Parathyroid adenoma (tissue), 2 donors: ENCODE measurements at regions not wholly inside any gene's neighbourhood (a gene's known extent, or its start where the extent isn't known, plus 50 kb on each side); places are given as distances from the start of the nearest gene placed in this dataset.

Source experiments
- H2AFZ ChIP-seq: fragments of 300-600 bp; sonication (generic); one replicate; pipeline ENCODE4 v1.7.0; 2017; ENCODE audit warnings: antibody characterized with exemption, mild to moderate bottlenecking
- H3K27ac ChIP-seq: fragments of 300-600 bp; sonication (generic); one replicate; pipeline ENCODE4 v1.7.0; 2017
- H3K27me3 ChIP-seq: fragments of 300-600 bp; sonication (generic); one replicate; pipeline ENCODE4 v1.7.0; 2017; ENCODE audit warnings: low read length; ENCODE audit not compliant: control insufficient read depth, insufficient read depth
- H3K36me3 ChIP-seq: fragments of 300-600 bp; sonication (generic); one replicate; pipeline ENCODE4 v1.7.0; 2017; ENCODE audit warnings: low read length; ENCODE audit not compliant: control insufficient read depth, insufficient read depth
- H3K4me1 ChIP-seq: fragments of 300-600 bp; sonication (generic); one replicate; pipeline ENCODE4 v1.7.0; 2017; ENCODE audit warnings: control low read depth
- H3K4me2 ChIP-seq: fragments of 300-600 bp; sonication (generic); one replicate; pipeline ENCODE4 v1.7.0; 2017; ENCODE audit warnings: low read length
- H3K4me3 ChIP-seq: fragments of 300-600 bp; sonication (generic); one replicate; pipeline ENCODE4 v1.7.0; 2017; ENCODE audit warnings: low read depth, low read length
- H3K79me2 ChIP-seq: fragments of 300-600 bp; sonication (generic); one replicate; pipeline ENCODE4 v1.7.0; 2017; ENCODE audit warnings: control low read depth
- H3K9ac ChIP-seq: fragments of 300-600 bp; sonication (generic); one replicate; pipeline ENCODE4 v1.7.0; 2017; ENCODE audit warnings: mild to moderate bottlenecking
- H3K9me3 ChIP-seq: fragments of 300-600 bp; sonication (generic); one replicate; pipeline ENCODE4 v1.7.0; 2017; ENCODE audit warnings: low read length; ENCODE audit not compliant: control insufficient read depth
- TF ChIP-seq, protein P1 (sequence below): fragments of 300-600 bp; sonication (generic); IDR thresholded peaks from one replicate; pipeline ENCODE4 v1.7.0; 2017; ENCODE audit warnings: antibody characterized with exemption, mild to moderate bottlenecking
- donor health status: primary hyperparathyroidism.

DNA sequence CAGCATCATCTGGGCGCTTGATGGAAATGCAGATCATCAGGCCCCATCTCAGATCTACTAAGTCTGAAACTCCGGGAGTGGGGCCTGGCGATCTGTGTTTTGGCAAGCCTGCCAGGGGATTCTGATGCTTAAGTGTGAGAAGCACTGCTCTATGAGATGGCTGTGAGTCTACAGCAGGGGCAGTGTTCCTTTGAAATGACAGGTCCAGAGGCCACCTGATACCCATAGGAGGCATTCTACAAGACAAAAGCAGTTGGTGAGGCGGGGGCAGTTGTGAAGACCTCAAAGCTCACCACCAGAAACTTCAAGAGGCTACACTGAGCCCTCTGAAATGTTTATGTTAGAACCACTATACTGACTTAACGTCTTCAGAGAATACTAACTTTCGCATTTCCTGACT lies 86.9 kb upstream of the SPATA31D4 start:
- Histone ChIP-seq H3K79me2 (no peaks in the 10 kb centered on the region), H3K4me2 (no peak overlapping the region), H3K9ac (no peak overlapping the region), H3K9me3 (no peaks in the 10 kb centered on the region), H3K4me3 (no peak overlapping the region), H3K36me3 (no peaks in the 10 kb centered on the region), H3K4me1 (no peaks in the 10 kb centered on the region), H3K27ac (no peak overlapping the region), H3K27me3 (no peaks in the 10 kb centered on the region), H2AFZ (no peak overlapping the region)
- TF ChIP-seq, protein P1, sequence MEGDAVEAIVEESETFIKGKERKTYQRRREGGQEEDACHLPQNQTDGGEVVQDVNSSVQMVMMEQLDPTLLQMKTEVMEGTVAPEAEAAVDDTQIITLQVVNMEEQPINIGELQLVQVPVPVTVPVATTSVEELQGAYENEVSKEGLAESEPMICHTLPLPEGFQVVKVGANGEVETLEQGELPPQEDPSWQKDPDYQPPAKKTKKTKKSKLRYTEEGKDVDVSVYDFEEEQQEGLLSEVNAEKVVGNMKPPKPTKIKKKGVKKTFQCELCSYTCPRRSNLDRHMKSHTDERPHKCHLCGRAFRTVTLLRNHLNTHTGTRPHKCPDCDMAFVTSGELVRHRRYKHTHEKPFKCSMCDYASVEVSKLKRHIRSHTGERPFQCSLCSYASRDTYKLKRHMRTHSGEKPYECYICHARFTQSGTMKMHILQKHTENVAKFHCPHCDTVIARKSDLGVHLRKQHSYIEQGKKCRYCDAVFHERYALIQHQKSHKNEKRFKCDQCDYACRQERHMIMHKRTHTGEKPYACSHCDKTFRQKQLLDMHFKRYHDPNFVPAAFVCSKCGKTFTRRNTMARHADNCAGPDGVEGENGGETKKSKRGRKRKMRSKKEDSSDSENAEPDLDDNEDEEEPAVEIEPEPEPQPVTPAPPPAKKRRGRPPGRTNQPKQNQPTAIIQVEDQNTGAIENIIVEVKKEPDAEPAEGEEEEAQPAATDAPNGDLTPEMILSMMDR, result no peak

DNA sequence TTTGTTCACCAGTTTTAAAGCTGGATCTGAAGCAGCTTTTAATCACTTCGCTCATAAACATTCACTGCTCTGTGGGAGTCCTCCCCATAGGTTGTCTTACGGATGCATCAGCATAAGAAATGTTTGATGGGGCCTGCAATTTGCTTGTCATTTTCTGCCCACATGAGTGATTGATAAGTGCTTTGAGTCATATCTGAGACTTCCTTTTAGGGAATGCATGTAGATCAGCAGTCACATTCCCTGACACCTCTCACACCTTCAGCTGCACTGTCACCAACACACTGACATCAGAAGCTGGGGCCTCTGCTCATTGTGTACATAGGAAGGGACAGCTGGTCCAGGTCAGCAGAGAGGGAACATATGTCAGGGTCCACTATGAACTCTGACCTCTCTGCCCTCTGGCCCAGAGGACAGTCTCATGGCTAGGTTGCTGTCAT lies 84.1 kb upstream of the SPATA31D4 start:
- H3K27me3 ChIP-seq, result no peaks in the 10 kb centered on the region
- no peak overlapping the region for H3K27ac ChIP-seq
- H3K9me3 ChIP-seq, result no peaks in the 10 kb centered on the region
- no peak overlapping the region for H3K4me2 ChIP-seq
- H3K36me3 ChIP-seq, result no peaks in the 10 kb centered on the region
- no peak overlapping the region for H3K4me3 ChIP-seq
- H3K4me1 ChIP-seq, result no peaks in the 10 kb centered on the region
- H3K79me2 ChIP-seq, result no peaks in the 10 kb centered on the region
- TF ChIP-seq, protein P1, result no peak
- no peak overlapping the region for H3K9ac ChIP-seq
- no peak overlapping the region for H2AFZ ChIP-seq

DNA sequence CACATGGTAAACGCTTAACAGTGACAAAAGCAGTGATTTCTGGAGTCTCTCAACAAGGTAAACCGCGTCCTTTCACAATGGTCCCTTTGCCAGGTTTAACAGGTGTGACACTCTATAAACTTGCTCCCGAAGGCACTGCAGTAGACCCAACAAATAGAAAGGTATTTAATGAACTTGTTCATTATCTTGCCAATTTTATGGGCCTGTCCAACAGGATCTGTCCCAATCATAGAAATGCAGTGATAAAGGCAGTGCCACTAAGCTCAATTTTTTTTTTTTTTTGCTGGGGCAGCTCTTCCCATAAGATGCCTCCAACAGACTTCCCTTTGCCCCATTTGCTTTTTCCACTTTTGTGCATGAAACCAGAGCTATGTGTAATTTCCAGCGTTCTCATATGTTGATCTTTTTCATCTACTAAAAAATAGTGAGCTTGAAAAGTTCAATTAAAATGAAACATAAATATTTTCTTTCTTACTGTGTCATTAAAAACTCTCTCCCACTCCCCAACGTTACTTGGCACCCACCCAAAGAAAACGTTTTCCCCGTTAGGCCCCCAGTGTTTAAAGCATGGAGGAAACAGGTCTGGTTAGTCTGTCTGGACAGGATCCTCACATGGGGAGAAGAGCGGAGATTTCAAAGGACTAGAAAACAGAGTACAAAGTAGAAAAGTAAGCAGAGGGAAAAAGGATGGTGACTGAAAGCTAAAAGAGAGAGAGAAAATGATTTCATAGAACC lies 80.9 kb upstream of the SPATA31D4 start:
- Histone ChIP-seq H3K4me3 (no peak overlapping the region), H3K27ac (no peak overlapping the region), H3K27me3 (no peaks in the 10 kb centered on the region), H3K9ac (no peak overlapping the region), H3K4me1 (no peaks in the 10 kb centered on the region), H3K9me3 (no peaks in the 10 kb centered on the region), H2AFZ (no peak overlapping the region), H3K4me2 (no peak overlapping the region), H3K36me3 (no peaks in the 10 kb centered on the region), H3K79me2 (no peaks in the 10 kb centered on the region)
- TF ChIP-seq, protein P1, result no peak

DNA sequence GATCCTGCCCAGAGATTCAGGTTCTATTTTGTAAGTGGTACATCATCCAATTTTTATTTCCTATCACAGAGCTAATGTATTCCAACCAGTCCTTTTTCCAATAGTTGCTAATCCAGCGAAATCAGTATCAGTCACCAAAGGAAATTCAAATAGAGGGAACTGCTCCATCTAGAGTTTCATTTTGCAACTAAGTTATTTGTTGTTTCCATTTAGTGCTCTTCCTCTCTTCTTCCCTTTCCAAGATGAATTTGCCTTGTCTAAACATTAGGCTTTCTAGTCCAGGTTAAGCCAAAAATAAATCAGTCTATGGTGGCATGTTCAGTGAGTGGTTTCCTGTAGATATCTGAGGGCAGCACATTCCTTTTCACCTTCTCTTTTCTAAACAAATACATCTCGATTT lies 79.8 kb upstream of the SPATA31D4 start:
- Histone ChIP-seq H3K36me3 (no peaks in the 10 kb centered on the region), H2AFZ (no peak overlapping the region), H3K79me2 (no peaks in the 10 kb centered on the region), H3K4me2 (no peak overlapping the region), H3K4me1 (no peaks in the 10 kb centered on the region), H3K9me3 (no peaks in the 10 kb centered on the region), H3K9ac (no peak overlapping the region), H3K27me3 (no peaks in the 10 kb centered on the region), H3K27ac (no peak overlapping the region), H3K4me3 (no peak overlapping the region)
- TF ChIP-seq, protein P1, result peak; percentile 13

DNA sequence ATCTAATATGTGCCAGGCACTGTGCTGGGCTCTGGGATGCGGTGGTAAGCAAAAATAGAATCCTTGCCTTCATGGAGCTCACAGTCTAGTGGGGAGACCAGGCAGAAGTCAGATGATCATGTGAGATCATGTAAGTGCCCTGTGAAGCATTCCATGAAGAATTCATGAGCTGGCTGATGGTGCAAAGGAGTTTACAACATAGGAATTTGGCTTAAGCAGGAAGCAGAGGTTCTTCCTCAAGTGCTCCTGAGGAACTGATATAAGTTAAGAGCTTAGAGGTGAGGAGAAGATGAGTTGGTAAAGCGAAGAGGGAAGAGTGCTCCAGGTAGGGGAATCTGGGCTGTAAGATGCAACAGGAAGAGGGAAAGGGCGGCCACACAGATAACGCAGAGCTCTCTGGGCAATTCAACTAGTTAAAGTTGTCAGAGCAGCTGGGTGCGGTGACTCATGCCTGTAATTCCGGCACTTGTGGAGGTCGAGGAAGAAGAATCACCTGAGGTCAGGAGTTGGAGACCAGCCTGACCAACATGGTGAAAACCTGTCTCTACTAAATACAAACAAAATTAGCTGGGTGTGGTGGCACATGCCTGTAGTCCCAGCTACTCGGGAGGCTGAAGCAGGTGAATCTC lies 78.5 kb upstream of the SPATA31D4 start:
- H3K4me3 ChIP-seq, result no peak overlapping the region
- no peaks in the 10 kb centered on the region for H3K79me2 ChIP-seq
- H3K9me3 ChIP-seq, result no peaks in the 10 kb centered on the region
- no peak overlapping the region for H3K27ac ChIP-seq
- TF ChIP-seq, protein P1, result no peak
- no peaks in the 10 kb centered on the region for H3K36me3 ChIP-seq
- H3K4me1 ChIP-seq, result no peaks in the 10 kb centered on the region
- H3K4me2 ChIP-seq, result no peak overlapping the region
- H2AFZ ChIP-seq, result no peak overlapping the region
- H3K27me3 ChIP-seq, result no peaks in the 10 kb centered on the region
- no peak overlapping the region for H3K9ac ChIP-seq
